GM12873 (cell line): ENCODE measurements at regions not wholly inside any gene's neighbourhood (a gene's known extent, or its start where the extent isn't known, plus 50 kb on each side); places are given as distances from the start of the nearest gene placed in this dataset.

Experiments used
- CTCF ChIP-seq: IDR thresholded peaks from 2 replicates; pipeline ENCODE4 v1.5.1; 2012; ENCODE audit warnings: low read depth, mild to moderate bottlenecking, moderate library complexity, low read length, control low read depth; ENCODE audit not compliant: insufficient read depth; ENCODE audit errors: missing control alignments

GRCh38 chr2:219824996-219825395 lies 197.6 kb downstream of the SLC4A3 start:
- TF ChIP-seq CTCF: no peak

GRCh38 chr2:219828127-219828526 lies 200.7 kb downstream of the SLC4A3 start:
- no peak for TF ChIP-seq CTCF

- no peak for TF ChIP-seq CTCF
Observed at GRCh38 chr2:219829667-219830352, 202.4 kb downstream of the SLC4A3 start.

GRCh38 chr2:219830353-219830738 lies 202.9 kb downstream of the SLC4A3 start:
- no peak for TF ChIP-seq CTCF

GRCh38 chr2:219831957-219832356 lies 204.5 kb downstream of the SLC4A3 start:
- TF ChIP-seq CTCF: no peak

- no peak for TF ChIP-seq CTCF
Observed at GRCh38 chr2:219832904-219833303, 205.5 kb downstream of the SLC4A3 start.

GRCh38 chr2:219835493-219835892 lies 208.1 kb downstream of the SLC4A3 start:
- no peak for TF ChIP-seq CTCF
